HT-29 (cell line): ENCODE measurements at regions not wholly inside any gene's neighbourhood (a gene's known extent, or its start where the extent isn't known, plus 50 kb on each side); places are given as distances from the start of the nearest gene placed in this dataset.
"Not testable (repeated sequence)": the region's sequence is repeated elsewhere in the genome, so short reads cannot be mapped to it uniquely, and the experiment has no call there.

ENCODE experiments used
- DNase-seq: peaks from one replicate; pipeline ENCODE4 v3.0.0-alpha.2; 2015; ENCODE audit warnings: low spot score

DNA sequence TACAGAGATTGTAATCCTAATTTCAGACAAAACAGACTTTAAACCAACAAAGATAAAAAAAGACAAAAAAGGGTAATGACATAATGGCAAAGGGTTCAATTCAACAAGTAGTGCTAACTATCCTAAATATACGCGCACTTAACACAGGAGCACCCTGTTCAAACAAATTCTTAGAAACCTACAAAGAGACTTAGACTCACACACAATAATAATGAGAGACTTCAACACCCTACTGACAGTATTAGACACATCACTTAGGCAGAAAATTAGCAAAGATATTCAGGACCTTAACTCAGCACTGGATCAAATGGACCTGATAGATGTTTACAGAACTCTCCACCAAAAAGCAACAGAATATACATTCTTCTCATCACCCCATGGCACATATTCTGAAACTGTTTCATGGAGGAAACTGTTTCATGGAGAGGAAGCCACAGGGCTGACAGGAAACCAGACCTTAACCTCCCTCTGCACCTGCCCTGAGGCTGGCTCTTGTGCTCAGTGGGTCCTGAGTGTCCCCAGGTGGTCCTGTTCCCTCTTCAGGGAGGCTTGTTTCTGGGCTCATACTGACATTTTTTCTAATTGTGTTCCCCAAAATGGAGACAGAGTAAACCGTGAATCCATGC is 54.7 kb downstream of the OR4M2 start:
- DNase-seq, result not testable (repeated sequence)

DNA sequence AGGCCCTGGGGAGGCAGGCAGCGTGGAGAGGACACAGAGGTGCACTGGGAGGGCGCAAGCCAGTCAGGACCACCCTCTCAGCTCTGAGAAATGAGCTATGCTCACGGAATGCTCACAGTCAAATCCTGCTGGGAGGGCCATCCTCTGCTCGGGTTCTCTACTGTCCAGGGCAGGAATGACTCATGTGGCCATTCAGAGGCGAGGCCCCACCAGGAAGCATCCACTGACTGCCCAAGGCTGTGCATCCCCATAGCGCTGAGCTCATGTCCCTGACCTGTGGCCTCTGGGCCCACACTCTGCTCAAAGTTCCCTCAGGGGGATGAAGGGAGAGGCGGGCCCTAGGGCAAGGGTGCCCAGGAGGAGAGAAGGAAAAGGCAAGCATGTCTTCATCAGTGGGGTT is 57.2 kb downstream of the OR4M2 start:
- DNase-seq, result not testable (repeated sequence)

- DNase-seq, result not testable (repeated sequence)
These were observed 60.8 kb downstream of the OR4M2 start for GRCh38 chr15:22141106-22141505.

GRCh38 chr15:22148109-22148508 is 67.8 kb downstream of the OR4M2 start:
- DNase-seq, result not testable (repeated sequence)

- DNase-seq, result not testable (repeated sequence)
These were observed 77.9 kb downstream of the OR4M2 start for GRCh38 chr15:22158243-22158642.

- not testable (repeated sequence) for DNase-seq
These were observed 80.0 kb downstream of the OR4M2 start for GRCh38 chr15:22160283-22160682.

DNA sequence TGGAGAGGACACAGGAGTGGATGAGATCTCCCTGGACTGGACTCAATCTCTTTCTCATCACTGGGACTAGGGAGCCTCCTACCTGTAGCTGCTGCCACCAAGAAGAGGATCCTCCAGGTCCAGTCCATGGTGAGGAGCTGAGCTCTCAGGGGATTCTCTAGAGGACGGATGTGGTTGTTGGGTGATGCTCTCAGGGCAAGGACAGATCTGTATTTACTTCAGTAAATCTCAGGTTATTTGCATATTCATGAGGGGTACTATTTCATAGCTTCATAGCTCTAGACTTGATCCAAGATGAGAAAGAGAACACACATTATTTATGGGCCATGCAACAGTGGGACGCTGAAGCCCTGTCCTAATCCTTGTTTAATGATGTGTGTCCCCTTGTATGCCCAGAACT is 80.4 kb downstream of the OR4M2 start:
- not testable (repeated sequence) for DNase-seq

- DNase-seq, result not testable (repeated sequence)
These were observed 81.1 kb downstream of the OR4M2 start for GRCh38 chr15:22161398-22161797.

- DNase-seq, result not testable (repeated sequence)
These were observed 83.4 kb downstream of the OR4M2 start for GRCh38 chr15:22163715-22164114.

GRCh38 chr15:22167521-22167920 is 87.2 kb downstream of the OR4M2 start:
- DNase-seq, result not testable (repeated sequence)

GRCh38 chr15:22173029-22173998 is 93.0 kb downstream of the OR4M2 start:
- DNase-seq, result not testable (repeated sequence)

DNA sequence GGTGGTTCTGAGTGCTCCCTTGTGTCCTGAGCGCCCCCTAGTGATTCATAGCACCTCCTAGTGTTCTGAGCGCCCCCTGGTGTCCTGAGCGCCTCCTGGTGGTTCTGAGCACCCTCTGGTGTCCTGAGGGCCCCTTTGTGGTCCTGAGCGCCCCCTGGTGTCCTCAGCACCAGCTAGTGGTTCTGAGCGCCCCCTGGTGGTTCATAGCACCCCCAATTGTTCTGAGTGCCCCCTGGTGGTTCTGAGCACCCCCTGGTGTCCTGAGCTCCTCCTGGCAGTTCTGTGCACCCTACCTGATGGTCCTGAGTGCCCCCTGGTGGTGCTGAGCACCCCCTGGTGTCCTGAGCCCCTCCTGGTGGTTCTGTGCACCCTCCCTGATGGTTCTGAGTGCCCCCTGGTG is 93.8 kb downstream of the OR4M2 start:
- not testable (repeated sequence) for DNase-seq

- not testable (repeated sequence) for DNase-seq
These were observed 97.6 kb downstream of the OR4M2 start for GRCh38 chr15:22177965-22178364.

DNA sequence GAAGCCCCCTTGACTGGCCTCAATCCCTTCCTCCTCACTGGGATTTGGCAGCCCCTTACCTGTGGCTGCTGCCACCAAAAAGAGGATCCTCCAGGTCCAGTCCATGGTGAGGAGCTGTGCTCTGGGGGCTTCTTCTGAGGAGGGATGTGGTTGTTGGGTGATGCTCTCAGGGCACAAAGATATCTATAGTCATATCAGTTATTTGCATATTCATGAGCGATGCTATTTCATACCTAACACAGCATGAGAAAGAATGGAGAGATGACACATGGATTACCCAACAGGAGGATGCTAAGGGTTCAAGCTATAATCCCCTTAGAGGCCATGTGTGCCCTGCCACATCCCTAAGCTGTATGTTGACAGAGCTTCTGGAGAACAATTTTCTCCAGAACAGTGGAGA is 98.1 kb downstream of the OR4M2 start:
- not testable (repeated sequence) for DNase-seq

- not testable (repeated sequence) for DNase-seq
These were observed 98.7 kb downstream of the OR4M2 start for GRCh38 chr15:22179043-22179442.

DNA sequence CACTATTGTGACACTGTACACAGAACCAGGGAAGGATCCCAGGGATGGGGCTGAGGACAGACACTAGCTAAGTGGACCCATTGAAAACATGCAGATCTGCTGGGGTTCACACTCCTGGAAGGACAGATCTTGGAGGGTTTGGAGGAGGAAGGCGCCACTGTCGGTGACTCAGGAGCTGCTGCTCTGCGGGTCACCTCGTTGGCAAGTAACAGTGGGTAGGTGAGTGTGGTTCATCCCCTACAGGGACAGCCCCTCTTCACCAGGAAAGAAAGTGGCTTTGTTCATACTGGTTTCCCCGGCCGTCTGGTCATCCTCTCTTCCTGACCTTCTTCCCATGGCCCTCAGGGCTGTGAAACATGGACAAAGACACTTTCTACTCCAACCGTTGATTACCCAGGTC is 100.3 kb downstream of the OR4M2 start:
- DNase-seq, result not testable (repeated sequence)

GRCh38 chr15:22184678-22185077 is 104.4 kb downstream of the OR4M2 start:
- DNase-seq, result not testable (repeated sequence)

DNA sequence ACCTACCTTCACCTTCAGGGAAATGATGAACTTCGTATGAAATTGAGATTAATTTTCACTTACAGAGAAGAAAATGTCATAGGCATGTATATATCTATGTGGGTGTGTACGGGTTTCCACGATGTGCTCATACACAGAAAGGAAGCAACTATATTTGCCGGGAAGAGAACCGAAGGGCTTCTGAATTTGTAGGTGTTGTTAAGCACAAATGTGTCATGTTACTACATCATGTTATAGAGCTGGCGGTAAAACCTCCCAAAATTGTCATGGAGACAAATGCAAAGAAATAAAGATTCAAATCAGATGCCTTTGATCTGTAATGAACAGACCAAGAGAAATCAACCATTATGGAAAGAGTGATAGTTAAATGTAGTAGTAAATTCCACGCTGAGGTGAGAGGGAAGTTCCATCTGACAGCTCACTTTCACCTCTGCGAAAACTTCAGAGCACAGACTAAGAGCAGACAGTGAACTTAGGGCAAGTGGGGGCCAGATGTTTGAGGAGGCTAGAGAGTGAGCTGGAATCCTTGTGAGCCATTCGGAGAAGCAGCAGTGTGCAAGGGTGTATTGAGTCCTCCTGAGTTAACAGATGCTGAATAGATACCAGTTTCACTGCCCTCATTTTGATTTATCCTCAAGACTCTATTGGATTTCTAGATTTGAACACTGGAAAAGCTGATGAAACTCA is 106.7 kb downstream of the OR4M2 start:
- DNase-seq, result not testable (repeated sequence)

GRCh38 chr15:22191818-22192217 is 111.5 kb downstream of the OR4M2 start:
- not testable (repeated sequence) for DNase-seq

DNA sequence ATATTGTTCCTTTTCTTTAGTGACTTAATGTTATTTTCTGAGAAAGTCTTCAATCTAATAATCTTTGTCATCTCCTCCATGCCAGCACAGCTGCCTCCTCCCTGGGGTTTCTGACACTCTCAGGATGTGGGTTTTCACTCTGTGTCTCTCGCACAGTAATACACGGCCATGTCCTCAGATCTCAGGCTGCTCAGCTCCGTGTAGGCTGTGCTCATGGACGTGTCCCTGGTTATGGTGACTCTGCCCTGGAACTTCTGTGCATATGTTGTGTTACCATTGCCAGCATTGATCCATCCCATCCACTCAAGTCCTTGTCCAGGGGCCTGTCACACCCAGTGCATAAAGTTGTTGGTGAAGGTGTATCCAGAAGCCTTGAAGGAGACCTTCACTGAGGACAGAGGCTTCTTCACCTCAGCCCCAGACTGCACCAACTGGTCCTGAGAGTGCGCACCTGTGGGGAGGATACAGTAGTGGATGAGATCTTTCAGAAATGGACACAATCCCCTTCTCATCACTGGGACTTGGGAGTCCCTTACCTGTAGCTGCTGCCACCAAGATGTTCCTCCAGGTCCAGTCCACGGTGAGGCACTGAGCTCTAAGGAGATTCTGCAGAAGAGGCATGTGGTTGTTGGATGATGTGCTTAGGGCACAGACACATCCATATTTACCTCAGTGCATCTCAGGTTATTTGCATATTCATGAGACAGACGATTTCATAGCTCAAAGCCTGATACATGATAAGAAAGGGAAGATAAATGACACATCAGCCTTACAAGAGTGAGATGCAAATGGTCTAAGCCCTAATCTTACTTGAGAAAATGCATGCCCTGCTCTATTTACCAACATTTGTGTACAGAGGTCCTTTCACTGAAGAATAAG is 114.7 kb downstream of the OR4M2 start:
- not testable (repeated sequence) for DNase-seq

GRCh38 chr15:22196423-22196822 is 116.1 kb downstream of the OR4M2 start:
- DNase-seq, result not testable (repeated sequence)
